Activated CD8-positive, alpha-beta T cell treated with anti-CD3 and anti-CD28 coated beads for 36 hours (primary cell): ENCODE measurements at regions not wholly inside any gene's neighbourhood (a gene's known extent, or its start where the extent isn't known, plus 50 kb on each side); places are given as distances from the start of the nearest gene placed in this dataset.

Experiments
- ATAC-seq: fragments of 200-7000 bp; cut with Tn5 transposase; one replicate; pipeline ENCODE4 v1.10.0; 2021; ENCODE audit warnings: mild to moderate bottlenecking, moderate library complexity
- CTCF ChIA-PET: fragments of 350-600 bp; sonication (Branson Sonifier 250); formaldehyde crosslinking; loops from one replicate; lab custom pipeline; 2021; ENCODE audit warnings: antibody characterized with exemption; lab: Charles Lee
- POLR2A ChIA-PET: fragments of 350-600 bp; sonication (Branson Sonifier 250); formaldehyde crosslinking; loops from one replicate; lab custom pipeline; 2021; ENCODE audit warnings: antibody characterized with exemption; lab: Charles Lee
- DNase-seq: peaks from one replicate; pipeline ENCODE4 v3.0.0-alpha.2; 2020
- H3K27ac Mint-ChIP-seq: one replicate; pipeline ENCODE4 v1.8.0; 2021; ENCODE audit warnings: mild to moderate bottlenecking, mixed read lengths
- H3K27me3 Mint-ChIP-seq: one replicate; pipeline ENCODE4 v1.8.0; 2021; ENCODE audit warnings: mixed read lengths
- H3K36me3 Mint-ChIP-seq: one replicate; pipeline ENCODE4 v1.8.0; 2021; ENCODE audit warnings: low read depth, mixed read lengths
- H3K4me1 Mint-ChIP-seq: one replicate; pipeline ENCODE4 v1.8.0; 2021; ENCODE audit warnings: low read depth, mixed read lengths
- H3K4me3 Mint-ChIP-seq: one replicate; pipeline ENCODE4 v1.8.0; 2021; ENCODE audit warnings: mild to moderate bottlenecking, moderate library complexity, mixed read lengths
- H3K9me3 Mint-ChIP-seq: one replicate; pipeline ENCODE4 v1.8.0; 2021; ENCODE audit warnings: mixed read lengths
- intact Hi-C: fragments of 100-400 bp; cut with micrococcal nuclease; formaldehyde crosslinking; loops from one replicate; pipeline ENCODE4 v1.10.0; 2022
- TF ChIP-seq, protein P1 (sequence below): fragments of 200-600 bp; IDR thresholded peaks from one replicate; pipeline ENCODE4 v1.8.0; 2022; ENCODE audit warnings: antibody characterized with exemption, mild to moderate bottlenecking

GRCh38 chr1:106751002-106751401 lies 305.5 kb upstream of the PRMT6 start:
- POLR2A ChIA-PET: no interaction called here
- CTCF ChIA-PET: no interaction called here

DNA sequence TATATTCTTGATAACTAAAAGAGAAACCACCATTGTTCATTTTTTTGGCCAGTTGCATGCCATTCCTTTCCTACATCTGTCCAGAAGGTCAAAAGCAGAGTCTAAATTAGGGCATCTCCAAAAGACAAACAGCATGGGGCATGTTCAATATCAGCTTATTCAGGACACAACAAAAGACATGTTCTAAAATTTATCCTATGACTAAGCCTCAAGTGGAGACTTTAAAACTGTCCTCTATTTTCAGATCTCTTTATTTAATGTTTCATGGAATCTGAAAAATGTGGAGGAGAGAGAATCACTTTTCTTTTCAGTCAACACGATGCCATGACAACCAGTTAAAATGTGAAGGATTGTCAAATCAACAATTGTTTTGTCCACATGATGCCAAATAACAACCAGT lies 303.4 kb upstream of the PRMT6 start:
- CTCF ChIA-PET: no interaction called here
- Mint-ChIP-seq H3K27ac (no peak overlapping the region), H3K27me3 (no peaks in the 10 kb centered on the region), H3K36me3 (no peaks in the 10 kb centered on the region), H3K4me3 (no peak overlapping the region), H3K9me3 (no peaks in the 10 kb centered on the region), H3K4me1 (no peaks in the 10 kb centered on the region)
- TF ChIP-seq, protein P1, sequence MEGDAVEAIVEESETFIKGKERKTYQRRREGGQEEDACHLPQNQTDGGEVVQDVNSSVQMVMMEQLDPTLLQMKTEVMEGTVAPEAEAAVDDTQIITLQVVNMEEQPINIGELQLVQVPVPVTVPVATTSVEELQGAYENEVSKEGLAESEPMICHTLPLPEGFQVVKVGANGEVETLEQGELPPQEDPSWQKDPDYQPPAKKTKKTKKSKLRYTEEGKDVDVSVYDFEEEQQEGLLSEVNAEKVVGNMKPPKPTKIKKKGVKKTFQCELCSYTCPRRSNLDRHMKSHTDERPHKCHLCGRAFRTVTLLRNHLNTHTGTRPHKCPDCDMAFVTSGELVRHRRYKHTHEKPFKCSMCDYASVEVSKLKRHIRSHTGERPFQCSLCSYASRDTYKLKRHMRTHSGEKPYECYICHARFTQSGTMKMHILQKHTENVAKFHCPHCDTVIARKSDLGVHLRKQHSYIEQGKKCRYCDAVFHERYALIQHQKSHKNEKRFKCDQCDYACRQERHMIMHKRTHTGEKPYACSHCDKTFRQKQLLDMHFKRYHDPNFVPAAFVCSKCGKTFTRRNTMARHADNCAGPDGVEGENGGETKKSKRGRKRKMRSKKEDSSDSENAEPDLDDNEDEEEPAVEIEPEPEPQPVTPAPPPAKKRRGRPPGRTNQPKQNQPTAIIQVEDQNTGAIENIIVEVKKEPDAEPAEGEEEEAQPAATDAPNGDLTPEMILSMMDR: no peak
- intact Hi-C loops: no loop called here
- ATAC-seq (no peak), DNase-seq (no peak)
- POLR2A ChIA-PET: no interaction called here

More at GRCh38 chr1:106751002-106751401, 305.5 kb upstream of the PRMT6 start:
- intact Hi-C loops: no loop called here
- no peaks in the 10 kb centered on the region for H3K27me3 Mint-ChIP-seq
- H3K27ac Mint-ChIP-seq: no peak overlapping the region
- DNase-seq (no peak), ATAC-seq (no peak)
- TF ChIP-seq, protein P1: no peak
- H3K4me1 Mint-ChIP-seq: no peaks in the 10 kb centered on the region
- no peak overlapping the region for H3K4me3 Mint-ChIP-seq
- no peaks in the 10 kb centered on the region for H3K36me3 Mint-ChIP-seq
- H3K9me3 Mint-ChIP-seq: no peaks in the 10 kb centered on the region

GRCh38 chr1:106754957-106755356 lies 301.5 kb upstream of the PRMT6 start:
- H3K9me3 Mint-ChIP-seq: no peaks in the 10 kb centered on the region
- intact Hi-C loops: no loop called here
- no peak for DNase-seq

DNA sequence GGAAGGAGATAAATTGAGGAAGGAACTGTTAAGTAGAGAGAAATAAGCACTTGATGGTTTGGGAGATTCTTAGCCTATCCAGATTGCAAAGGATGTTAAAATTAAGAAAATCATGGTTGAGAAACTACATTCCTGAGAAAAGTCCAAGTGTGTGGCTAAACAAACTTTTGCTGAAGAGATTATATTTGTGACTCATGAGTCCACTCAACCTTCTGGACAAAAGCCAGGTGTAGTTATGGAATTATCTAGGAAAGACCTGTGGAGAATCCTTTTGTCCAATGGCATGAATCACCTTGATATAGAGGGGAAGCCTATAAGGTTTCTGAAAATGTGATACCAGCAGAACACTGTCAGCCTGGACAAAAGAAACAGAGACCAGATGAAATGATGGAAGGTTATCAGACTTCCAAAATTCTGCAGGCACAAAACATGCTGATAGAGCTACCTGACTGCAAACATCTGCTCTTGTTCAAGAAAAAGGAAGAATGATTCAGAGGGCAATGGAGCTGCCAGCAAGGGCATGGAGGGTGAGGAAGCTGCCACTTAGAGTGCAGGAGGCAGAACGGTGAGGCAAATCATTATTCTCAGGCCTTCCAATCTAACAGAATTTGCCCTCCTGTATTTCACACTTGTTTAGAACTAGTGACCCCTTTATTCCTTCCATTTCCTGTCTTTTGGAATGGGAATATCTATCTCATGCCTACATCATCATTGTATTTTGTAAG lies 300.6 kb upstream of the PRMT6 start:
- ATAC-seq (no peak), DNase-seq (no peak)
- CTCF ChIA-PET: no interaction called here
- H3K27ac Mint-ChIP-seq: no peak overlapping the region
- POLR2A ChIA-PET: no interaction called here
- intact Hi-C loops: no loop called here
- H3K4me1 Mint-ChIP-seq: no peaks in the 10 kb centered on the region
- H3K36me3 Mint-ChIP-seq: no peaks in the 10 kb centered on the region
- no peaks in the 10 kb centered on the region for H3K9me3 Mint-ChIP-seq
- no peaks in the 10 kb centered on the region for H3K27me3 Mint-ChIP-seq
- TF ChIP-seq, protein P1: no peak
- H3K4me3 Mint-ChIP-seq: no peak overlapping the region

More at GRCh38 chr1:106754957-106755356, 301.5 kb upstream of the PRMT6 start:
- no peaks in the 10 kb centered on the region for H3K36me3 Mint-ChIP-seq
- TF ChIP-seq, protein P1: no peak
- H3K27me3 Mint-ChIP-seq: no peaks in the 10 kb centered on the region
- no peak overlapping the region for H3K27ac Mint-ChIP-seq
- ChIA-PET POLR2A (no interaction called here), CTCF (no interaction called here)
- no peaks in the 10 kb centered on the region for H3K4me1 Mint-ChIP-seq
- ATAC-seq: no peak
- no peak overlapping the region for H3K4me3 Mint-ChIP-seq

GRCh38 chr1:106756752-106757151 lies 299.7 kb upstream of the PRMT6 start:
- DNase-seq (no peak), ATAC-seq (no peak)
- no peak overlapping the region for H3K27ac Mint-ChIP-seq
- H3K4me3 Mint-ChIP-seq: no peak overlapping the region
- no peaks in the 10 kb centered on the region for H3K36me3 Mint-ChIP-seq
- no peaks in the 10 kb centered on the region for H3K27me3 Mint-ChIP-seq
- CTCF ChIA-PET: no interaction called here
- H3K4me1 Mint-ChIP-seq: no peaks in the 10 kb centered on the region
- intact Hi-C loops: no loop called here
- H3K9me3 Mint-ChIP-seq: no peaks in the 10 kb centered on the region
- TF ChIP-seq, protein P1: no peak
- POLR2A ChIA-PET: no interaction called here
